Caco-2 (cell line): ENCODE measurements at regions not wholly inside any gene's neighbourhood (a gene's known extent, or its start where the extent isn't known, plus 50 kb on each side); places are given as distances from the start of the nearest gene placed in this dataset.

Experiments
- BruUV-seq: library from RNA; stranded (reverse); fragments of 400-500 nt; replicated peaks from 2 replicates; lab custom pipeline; 2021; lab: Mats Ljungman, UMichigan
- CTCF ChIA-PET: fragments of 300-600 bp; sonication (Branson Sonifier 250); formaldehyde crosslinking; loops from one replicate; lab custom pipeline; 2022; ENCODE audit warnings: antibody characterized with exemption; lab: Charles Lee
- POLR2A ChIA-PET: fragments of 300-600 bp; sonication (Branson Sonifier 250); formaldehyde crosslinking; loops from one replicate; lab custom pipeline; 2022; ENCODE audit warnings: antibody characterized with exemption; lab: Charles Lee
- DNase-seq, 2 experiments: peaks; one replicate each; pipeline versions ENCODE4 v3.0.0 to v3.0.0-alpha.2; 2020 to 2022
- H3K27me3 ChIP-seq: replicated peaks from 2 replicates; pipeline ENCODE4 v1.6.0; 2011; ENCODE audit warnings: low read length; ENCODE audit not compliant: control insufficient read depth, insufficient read depth
- H3K36me3 ChIP-seq: 2 replicates; pipeline ENCODE4 v1.5.1; 2011; ENCODE audit warnings: low read length; ENCODE audit not compliant: control insufficient read depth, insufficient read depth
- H3K4me1 ChIP-seq: fragments of 250-450 bp; sonication (Bioruptor Pico); 2 replicates; pipeline ENCODE4 v1.5.1; 2020; ENCODE audit warnings: mild to moderate bottlenecking
- H3K4me3 ChIP-seq: 2 replicates; pipeline ENCODE4 v1.5.1; 2011; ENCODE audit warnings: low read depth, mild to moderate bottlenecking, control low read depth, low read length
- H3K9me3 ChIP-seq: fragments of 250-450 bp; sonication (Bioruptor Pico); 2 replicates; pipeline ENCODE4 v1.5.1; 2020; ENCODE audit warnings: mild to moderate bottlenecking, moderate library complexity
- H3K27ac Mint-ChIP-seq: one replicate; pipeline ENCODE4 v1.8.0; 2022; ENCODE audit warnings: mixed read lengths; ENCODE audit not compliant: unreplicated experiment
- H3K27me3 Mint-ChIP-seq: one replicate; pipeline ENCODE4 v1.8.0; 2022; ENCODE audit warnings: mixed read lengths; ENCODE audit not compliant: insufficient read depth, unreplicated experiment
- H3K36me3 Mint-ChIP-seq: one replicate; pipeline ENCODE4 v1.8.0; 2022; ENCODE audit warnings: mild to moderate bottlenecking, mixed read lengths; ENCODE audit not compliant: insufficient read depth, unreplicated experiment
- H3K4me1 Mint-ChIP-seq: one replicate; pipeline ENCODE4 v1.8.0; 2022; ENCODE audit warnings: low read depth, mixed read lengths; ENCODE audit not compliant: unreplicated experiment
- H3K4me3 Mint-ChIP-seq: one replicate; pipeline ENCODE4 v1.8.0; 2022; ENCODE audit warnings: mild to moderate bottlenecking, moderate library complexity, mixed read lengths; ENCODE audit not compliant: unreplicated experiment
- H3K9me3 Mint-ChIP-seq: one replicate; pipeline ENCODE4 v1.8.0; 2022; ENCODE audit warnings: mixed read lengths; ENCODE audit not compliant: unreplicated experiment
- intact Hi-C: fragments of 100-400 bp; cut with micrococcal nuclease; formaldehyde crosslinking; loops from one replicate; pipeline ENCODE4 v1.10.0; 2022; ENCODE audit not compliant: unreplicated experiment
- TF ChIP-seq, protein P1 (sequence below), 2 experiments: fragments of 200-600 bp in 1 of 2; IDR thresholded peaks; 1 replicate in 1 of 2; 2 replicates in 1 of 2; pipeline versions ENCODE4 v1.5.1 to v1.8.0; 2011 to 2022; ENCODE audit warnings: antibody characterized with exemption in 1 of 2, control low read depth in 1 of 2, inconsistent platforms in 1 of 2, low read depth in 1 of 2, low read length in 1 of 2, mild to moderate bottlenecking in 1 of 2, moderate library complexity in 1 of 2; ENCODE audit not compliant: insufficient read depth in 1 of 2, severe bottlenecking in 1 of 2, unreplicated experiment in 1 of 2

DNA sequence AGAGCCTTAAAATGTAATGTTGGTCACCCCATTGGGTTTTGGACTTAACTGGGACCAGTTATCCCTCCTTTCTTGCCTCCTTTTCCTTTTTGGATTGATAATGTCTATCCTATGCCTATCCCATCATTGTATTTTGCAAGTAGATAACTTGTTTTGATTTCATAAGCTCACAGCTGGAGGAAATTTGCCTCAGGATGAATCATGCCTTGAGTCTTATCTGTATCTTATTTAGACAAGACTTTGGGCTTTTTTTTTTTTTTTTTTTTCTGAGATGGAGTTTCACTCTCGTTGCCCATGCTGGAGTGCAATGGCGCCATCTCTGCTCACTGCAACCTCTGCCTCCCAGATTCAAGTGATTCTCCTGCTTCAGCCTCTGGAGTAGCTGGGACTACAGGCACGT lies 443.3 kb downstream of the DNAH5 start:
- peaks cover 29% of the 10 kb centered on the region for H3K9me3 Mint-ChIP-seq
- H3K4me1 Mint-ChIP-seq: peaks cover 44% of the 10 kb centered on the region
- H3K27ac Mint-ChIP-seq: no peak overlapping the region
- intact Hi-C loops: loop anchor here (1.0 kb wide), 1 partner anchor 9 kb away; no protein-coding TSS in a partner anchor
- H3K4me3 Mint-ChIP-seq: no peak overlapping the region
- Histone ChIP-seq H3K27me3 (no peaks in the 10 kb centered on the region), H3K4me3 (no peak overlapping the region), H3K36me3 (no peaks in the 10 kb centered on the region), H3K9me3 (no peaks in the 10 kb centered on the region), H3K4me1 (peaks cover 19% of the 10 kb centered on the region)
- DNase-seq: peak in 1 of 2 experiments; percentile 25
- ChIA-PET POLR2A (no interaction called here), CTCF (interaction anchor here (0.6 to 1.0 kb wide), 5 partner anchors 9 to 95 kb away, joined by 3 to 7 read pairs (median 3); no protein-coding TSS in a partner anchor)
- H3K36me3 Mint-ChIP-seq: no peaks in the 10 kb centered on the region
- TF ChIP-seq, protein P1, sequence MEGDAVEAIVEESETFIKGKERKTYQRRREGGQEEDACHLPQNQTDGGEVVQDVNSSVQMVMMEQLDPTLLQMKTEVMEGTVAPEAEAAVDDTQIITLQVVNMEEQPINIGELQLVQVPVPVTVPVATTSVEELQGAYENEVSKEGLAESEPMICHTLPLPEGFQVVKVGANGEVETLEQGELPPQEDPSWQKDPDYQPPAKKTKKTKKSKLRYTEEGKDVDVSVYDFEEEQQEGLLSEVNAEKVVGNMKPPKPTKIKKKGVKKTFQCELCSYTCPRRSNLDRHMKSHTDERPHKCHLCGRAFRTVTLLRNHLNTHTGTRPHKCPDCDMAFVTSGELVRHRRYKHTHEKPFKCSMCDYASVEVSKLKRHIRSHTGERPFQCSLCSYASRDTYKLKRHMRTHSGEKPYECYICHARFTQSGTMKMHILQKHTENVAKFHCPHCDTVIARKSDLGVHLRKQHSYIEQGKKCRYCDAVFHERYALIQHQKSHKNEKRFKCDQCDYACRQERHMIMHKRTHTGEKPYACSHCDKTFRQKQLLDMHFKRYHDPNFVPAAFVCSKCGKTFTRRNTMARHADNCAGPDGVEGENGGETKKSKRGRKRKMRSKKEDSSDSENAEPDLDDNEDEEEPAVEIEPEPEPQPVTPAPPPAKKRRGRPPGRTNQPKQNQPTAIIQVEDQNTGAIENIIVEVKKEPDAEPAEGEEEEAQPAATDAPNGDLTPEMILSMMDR (IDR thresholded peaks at IDR 0.05; ENCODE audit: insufficient read depth in 1 of 2, low read depth in 1 of 2, low read length in 1 of 2, severe bottlenecking in 1 of 2, unreplicated experiment in 1 of 2): no peak
- BruUV-seq: no TSS peak
- H3K27me3 Mint-ChIP-seq: no peaks in the 10 kb centered on the region

DNA sequence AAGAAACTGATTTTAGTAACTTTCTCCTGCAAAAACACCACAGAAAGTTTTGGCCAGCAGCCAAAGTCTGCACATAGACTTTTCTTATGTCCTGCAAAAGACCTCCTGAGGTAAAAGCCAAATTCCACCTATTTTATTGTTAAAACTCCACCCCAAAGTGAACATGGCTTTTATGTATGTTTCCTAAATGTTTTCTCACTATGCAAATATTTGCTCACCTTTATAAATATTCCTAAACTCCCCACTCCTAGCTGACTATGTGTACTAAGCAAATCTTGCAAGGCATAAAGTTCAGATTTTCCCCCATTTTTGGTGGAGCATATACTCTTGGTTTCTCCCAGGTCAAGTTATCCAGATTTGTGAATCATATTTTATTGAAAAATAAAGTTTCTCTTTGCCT lies 446.2 kb downstream of the DNAH5 start:
- Mint-ChIP-seq H3K4me1 (peaks cover 41% of the 10 kb centered on the region), H3K36me3 (no peaks in the 10 kb centered on the region), H3K27me3 (no peaks in the 10 kb centered on the region), H3K9me3 (peaks cover 42% of the 10 kb centered on the region), H3K4me3 (no peak overlapping the region), H3K27ac (peak overlapping the region; percentile 25)
- BruUV-seq: no TSS peak
- TF ChIP-seq, protein P1 (IDR thresholded peaks at IDR 0.05; ENCODE audit: insufficient read depth in 1 of 2, low read depth in 1 of 2, low read length in 1 of 2, severe bottlenecking in 1 of 2, unreplicated experiment in 1 of 2): no peak
- Histone ChIP-seq H3K36me3 (no peaks in the 10 kb centered on the region), H3K9me3 (no peaks in the 10 kb centered on the region), H3K4me3 (no peak overlapping the region), H3K4me1 (peaks cover 18% of the 10 kb centered on the region), H3K27me3 (no peaks in the 10 kb centered on the region)
- POLR2A ChIA-PET: no interaction called here
- CTCF ChIA-PET: no interaction called here
- intact Hi-C loops: no loop called here
- no peak for DNase-seq

DNA sequence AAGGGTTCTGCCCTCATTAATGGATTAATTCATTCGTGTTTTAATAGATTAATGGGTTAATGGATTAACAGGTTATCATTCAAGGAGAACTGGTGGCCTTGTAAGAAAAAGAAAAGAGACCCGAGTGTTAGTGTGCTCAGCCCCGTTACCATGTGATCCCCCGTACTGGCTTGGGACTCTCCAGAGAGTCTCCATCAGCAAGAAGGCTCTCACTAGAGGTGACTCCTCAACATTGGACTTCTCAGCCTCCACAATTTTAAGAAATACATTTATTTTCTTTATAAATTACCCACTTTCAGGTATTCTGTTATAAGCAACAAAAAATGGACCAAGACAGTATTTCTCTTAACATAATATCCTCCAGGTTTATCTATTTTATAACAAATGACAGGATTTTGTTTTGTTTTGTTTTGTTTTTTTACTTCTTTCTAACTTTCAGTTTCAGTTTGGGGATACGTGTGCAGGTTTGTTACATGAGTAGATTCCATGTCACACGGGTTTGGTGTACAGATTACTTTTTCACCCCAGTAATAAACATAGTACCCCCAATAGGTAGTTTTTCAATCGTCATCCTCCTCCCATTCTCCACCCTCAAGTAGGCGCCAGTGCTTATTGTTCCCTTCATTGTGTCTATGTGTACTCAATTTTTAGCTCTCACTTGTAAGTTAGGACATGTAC lies 456.1 kb downstream of the DNAH5 start:
- Histone ChIP-seq H3K9me3 (no peaks in the 10 kb centered on the region), H3K27me3 (no peaks in the 10 kb centered on the region), H3K4me3 (no peak overlapping the region), H3K4me1 (no peaks in the 10 kb centered on the region), H3K36me3 (no peaks in the 10 kb centered on the region)
- intact Hi-C loops: no loop called here
- ChIA-PET POLR2A (no interaction called here), CTCF (no interaction called here)
- TF ChIP-seq, protein P1 (IDR thresholded peaks at IDR 0.05; ENCODE audit: insufficient read depth in 1 of 2, low read depth in 1 of 2, low read length in 1 of 2, severe bottlenecking in 1 of 2, unreplicated experiment in 1 of 2): no peak
- Mint-ChIP-seq H3K4me1 (no peaks in the 10 kb centered on the region), H3K9me3 (peaks cover 9% of the 10 kb centered on the region), H3K27me3 (no peaks in the 10 kb centered on the region), H3K4me3 (no peak overlapping the region), H3K36me3 (no peaks in the 10 kb centered on the region), H3K27ac (no peak overlapping the region)
- DNase-seq: no peak
- no TSS peak for BruUV-seq
